GM13976 (cell line): ENCODE measurements at regions not wholly inside any gene's neighbourhood (a gene's known extent, or its start where the extent isn't known, plus 50 kb on each side); places are given as distances from the start of the nearest gene placed in this dataset.
"Not testable (repeated sequence)": the region's sequence is repeated elsewhere in the genome, so short reads cannot be mapped to it uniquely, and the experiment has no call there.

Source experiments
- DNase-seq: peaks from one replicate; pipeline ENCODE4 v3.0.0; 2012; ENCODE audit warnings: low spot score
- in situ Hi-C: fragments of 300-500 bp; cut with MboI; formaldehyde crosslinking; loops from one replicate; pipeline ENCODE4 v1.12.0; 2022; ENCODE audit warnings: low sequenced_read_pairs, mixed read lengths, inconsistent platforms; ENCODE audit not compliant: unreplicated experiment
- TF ChIP-seq, protein P1 (sequence below): IDR thresholded peaks from 2 replicates; pipeline ENCODE4 v1.5.1; 2012; ENCODE audit warnings: borderline replicate concordance, mild to moderate bottlenecking; ENCODE audit not compliant: insufficient read depth; ENCODE audit errors: extremely low read depth, missing control alignments, control extremely low read depth

DNA sequence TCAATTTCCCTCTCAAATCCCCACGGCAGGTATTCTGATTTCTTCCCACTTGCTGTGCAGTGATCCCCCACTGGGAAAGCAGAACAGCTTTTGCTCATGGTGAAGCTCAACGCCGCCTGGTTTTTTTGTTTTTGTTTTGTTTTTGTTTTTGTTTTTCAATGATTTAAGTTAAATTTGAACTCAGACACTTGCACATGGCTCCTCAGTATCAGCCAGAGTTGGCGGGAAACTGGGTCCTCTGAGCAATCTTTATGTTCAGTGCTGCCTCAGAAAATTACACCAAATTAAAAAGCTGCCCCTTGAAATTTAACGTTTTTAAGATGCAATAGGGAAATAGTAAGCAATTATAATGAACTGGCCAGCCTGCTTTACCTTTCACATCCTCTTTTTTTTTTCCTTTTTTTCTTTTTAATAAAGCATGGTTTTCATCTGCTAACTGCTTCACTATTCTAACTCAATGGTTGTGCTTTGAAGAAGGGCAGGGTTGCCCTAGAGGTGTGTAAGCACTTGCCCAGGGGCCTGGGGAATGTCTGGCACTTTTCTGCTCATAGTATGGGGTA lies 277.0 kb upstream of the HNRNPA3 start:
- no peak for DNase-seq
- in situ Hi-C loops = no loop called here
- TF ChIP-seq, protein P1, sequence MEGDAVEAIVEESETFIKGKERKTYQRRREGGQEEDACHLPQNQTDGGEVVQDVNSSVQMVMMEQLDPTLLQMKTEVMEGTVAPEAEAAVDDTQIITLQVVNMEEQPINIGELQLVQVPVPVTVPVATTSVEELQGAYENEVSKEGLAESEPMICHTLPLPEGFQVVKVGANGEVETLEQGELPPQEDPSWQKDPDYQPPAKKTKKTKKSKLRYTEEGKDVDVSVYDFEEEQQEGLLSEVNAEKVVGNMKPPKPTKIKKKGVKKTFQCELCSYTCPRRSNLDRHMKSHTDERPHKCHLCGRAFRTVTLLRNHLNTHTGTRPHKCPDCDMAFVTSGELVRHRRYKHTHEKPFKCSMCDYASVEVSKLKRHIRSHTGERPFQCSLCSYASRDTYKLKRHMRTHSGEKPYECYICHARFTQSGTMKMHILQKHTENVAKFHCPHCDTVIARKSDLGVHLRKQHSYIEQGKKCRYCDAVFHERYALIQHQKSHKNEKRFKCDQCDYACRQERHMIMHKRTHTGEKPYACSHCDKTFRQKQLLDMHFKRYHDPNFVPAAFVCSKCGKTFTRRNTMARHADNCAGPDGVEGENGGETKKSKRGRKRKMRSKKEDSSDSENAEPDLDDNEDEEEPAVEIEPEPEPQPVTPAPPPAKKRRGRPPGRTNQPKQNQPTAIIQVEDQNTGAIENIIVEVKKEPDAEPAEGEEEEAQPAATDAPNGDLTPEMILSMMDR = no peak

DNA sequence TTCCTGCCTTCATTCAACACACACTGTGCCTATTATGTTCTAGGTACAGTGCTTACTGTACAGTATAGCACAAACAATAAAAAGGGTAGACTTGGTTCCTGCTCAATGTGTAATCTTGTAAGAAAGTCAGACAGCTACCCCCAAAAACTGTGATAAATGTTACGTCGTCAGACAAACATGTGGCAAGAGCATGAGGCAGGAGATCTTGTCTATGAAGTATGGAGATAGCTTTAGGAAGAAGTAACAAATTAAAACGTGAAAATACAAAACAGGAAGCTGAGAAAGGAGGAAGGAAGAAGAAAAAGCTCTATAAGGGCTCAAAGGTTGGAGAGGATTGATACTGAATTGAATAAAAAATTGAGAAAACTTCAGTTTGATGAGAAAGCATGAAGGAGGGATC lies 276.2 kb upstream of the HNRNPA3 start:
- TF ChIP-seq, protein P1 = no peak
- no peak for DNase-seq

DNA sequence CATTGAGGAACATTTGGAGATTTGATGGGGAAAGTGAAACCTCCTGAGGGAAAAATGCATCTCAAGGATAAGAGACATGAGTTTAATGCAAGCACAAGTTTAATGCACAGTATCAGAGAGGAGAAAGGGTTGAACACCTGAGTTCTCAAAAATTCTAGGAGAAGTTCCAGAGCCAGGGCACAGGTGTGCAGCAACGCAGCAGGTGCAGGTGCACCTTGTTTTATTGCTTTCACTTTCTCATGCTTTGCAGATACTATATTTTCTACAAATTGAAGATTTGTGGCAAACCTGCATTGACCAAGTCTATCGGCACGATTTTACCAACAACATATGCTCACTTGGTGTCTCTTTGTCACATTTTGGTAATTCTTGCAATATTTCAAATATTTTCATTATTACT lies 267.6 kb upstream of the HNRNPA3 start:
- TF ChIP-seq, protein P1 = no peak
- in situ Hi-C loops = no loop called here
- no peak for DNase-seq

More for the DNA sequence above, 276.2 kb upstream of the HNRNPA3 start:
- in situ Hi-C loops = no loop called here

DNA sequence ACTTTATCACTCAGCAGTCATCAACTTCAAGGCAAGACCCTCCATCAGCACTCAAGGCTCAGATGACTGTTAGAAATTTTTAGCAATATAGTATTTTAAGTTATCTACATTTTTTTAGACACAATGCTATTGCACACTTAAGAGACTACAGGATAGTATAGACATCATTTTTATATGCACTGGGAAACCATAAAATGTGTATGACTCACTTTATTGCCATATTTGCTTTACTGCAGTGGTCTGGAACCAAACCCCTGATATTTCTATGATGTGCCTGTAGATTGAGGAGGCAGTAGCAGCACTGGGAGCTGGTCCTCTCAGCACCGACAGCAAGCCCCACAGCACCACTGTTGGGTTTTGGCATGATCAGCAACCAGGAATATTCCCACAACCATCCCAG lies 264.8 kb upstream of the HNRNPA3 start:
- in situ Hi-C loops = no loop called here
- TF ChIP-seq, protein P1 = no peak
- no peak for DNase-seq

DNA sequence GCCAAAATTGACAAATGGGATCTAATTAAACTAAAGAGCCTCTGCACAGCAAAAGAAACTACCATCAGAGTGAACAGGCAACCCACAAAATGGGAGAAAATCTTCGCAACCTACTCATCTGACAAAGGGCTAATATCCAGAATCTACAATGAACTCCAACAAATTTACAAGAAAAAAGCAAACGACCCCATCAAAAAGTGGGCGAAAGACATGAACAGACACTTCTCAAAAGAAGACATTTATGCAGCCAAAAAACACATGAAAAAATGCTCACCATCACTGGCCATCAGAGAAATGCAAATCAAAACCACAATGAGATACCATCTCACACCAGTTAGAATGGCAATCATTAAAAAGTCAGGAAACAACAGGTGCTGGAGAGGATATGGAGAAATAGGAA lies 261.4 kb upstream of the HNRNPA3 start:
- DNase-seq, in situ Hi-C loops: not testable (repeated sequence)

DNA sequence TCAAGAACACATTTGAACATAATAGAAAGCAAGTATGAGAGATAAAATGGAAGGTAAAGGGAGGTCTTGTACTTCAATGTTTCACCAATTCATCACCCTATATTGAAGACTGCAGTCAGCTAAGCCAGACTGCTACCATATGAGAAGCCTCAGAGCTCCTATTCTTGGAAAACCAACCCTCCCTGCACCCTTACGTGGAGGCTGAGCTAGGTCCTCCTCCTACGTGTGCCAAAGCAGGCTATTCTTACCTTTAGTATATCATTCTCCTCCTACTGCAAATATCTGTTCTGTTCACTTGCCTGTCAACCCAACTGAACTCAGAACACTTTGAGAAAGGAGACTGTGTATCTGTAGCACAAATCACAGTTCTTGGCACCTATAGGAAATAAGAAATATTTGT lies 255.8 kb upstream of the HNRNPA3 start:
- DNase-seq = no peak
- TF ChIP-seq, protein P1 = no peak
- in situ Hi-C loops = no loop called here

DNA sequence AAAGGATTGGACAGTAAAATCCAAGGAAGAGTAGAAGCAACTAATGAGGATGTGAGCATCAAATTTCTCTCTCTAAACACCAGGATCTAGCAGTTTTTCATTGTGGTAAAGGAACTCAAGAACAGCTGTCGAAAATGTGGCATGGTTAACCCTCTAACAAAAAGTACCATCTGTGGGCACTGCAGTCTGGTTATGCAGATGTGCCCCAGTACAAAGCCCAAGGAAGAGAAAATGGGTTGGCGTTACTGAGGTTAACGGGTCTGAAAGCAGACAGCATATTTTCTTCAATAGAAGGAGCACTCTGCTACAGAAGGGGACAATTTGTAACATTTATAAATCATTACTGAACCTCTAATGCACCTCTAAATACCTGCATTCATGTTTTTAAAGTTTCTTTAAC lies 253.0 kb upstream of the HNRNPA3 start:
- no peak for DNase-seq
- in situ Hi-C loops = no loop called here
- TF ChIP-seq, protein P1 = no peak

DNA sequence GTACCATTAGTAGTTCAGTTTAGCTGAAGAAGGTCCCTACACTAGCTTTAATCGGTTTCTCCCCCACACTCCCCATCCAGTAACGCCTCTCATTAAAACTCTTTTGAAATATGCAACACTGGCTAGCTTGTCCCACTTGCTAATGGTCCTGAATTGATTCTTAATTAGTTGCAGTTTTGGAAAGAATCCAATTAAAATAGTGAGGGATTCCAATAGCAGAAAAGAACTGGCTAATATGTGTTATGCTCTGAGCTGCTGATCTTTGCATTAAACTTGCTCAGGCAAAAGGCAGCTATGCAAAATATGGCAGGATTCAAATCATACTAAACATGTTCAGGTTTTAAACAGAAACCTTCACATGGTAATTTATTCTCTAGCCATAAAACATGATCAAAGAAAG lies 252.5 kb upstream of the HNRNPA3 start:
- TF ChIP-seq, protein P1 = no peak
- no peak for DNase-seq
- in situ Hi-C loops = no loop called here
